GM18511 (cell line): ENCODE measurements at regions not wholly inside any gene's neighbourhood (a gene's known extent, or its start where the extent isn't known, plus 50 kb on each side); places are given as distances from the start of the nearest gene placed in this dataset.
"Not testable (repeated sequence)": the region's sequence is repeated elsewhere in the genome, so short reads cannot be mapped to it uniquely, and the experiment has no call there.

Experiments
- ATAC-seq: cut with Tn5 transposase; IDR thresholded peaks from one replicate; pipeline ENCODE4 v1.9.1; 2021; ENCODE audit warnings: mild to moderate bottlenecking, moderate library complexity; ENCODE audit not compliant: unreplicated experiment

- ATAC-seq: no peak
Measured at GRCh38 chr9:75718677-75719076, 171.8 kb upstream of the PCSK5 start.

- no peak for ATAC-seq
Measured at GRCh38 chr9:75728391-75728790, 162.1 kb upstream of the PCSK5 start.

- ATAC-seq: no peak
Measured at GRCh38 chr9:75734802-75735201, 155.7 kb upstream of the PCSK5 start.

GRCh38 chr9:75739884-75740611 lies 150.4 kb upstream of the PCSK5 start:
- no peak for ATAC-seq

- no peak for ATAC-seq
Measured at GRCh38 chr9:75743855-75744254, 146.6 kb upstream of the PCSK5 start.

- ATAC-seq: no peak
Measured at GRCh38 chr9:75754080-75754479, 136.4 kb upstream of the PCSK5 start.

GRCh38 chr9:75775166-75775565 lies 115.3 kb upstream of the PCSK5 start:
- no peak for ATAC-seq

GRCh38 chr9:75775966-75776691 lies 114.3 kb upstream of the PCSK5 start:
- ATAC-seq: no peak

- ATAC-seq: no peak
Measured at GRCh38 chr9:75780185-75780584, 110.3 kb upstream of the PCSK5 start.

- ATAC-seq: no peak
Measured at GRCh38 chr9:75788006-75788634, 102.4 kb upstream of the PCSK5 start.

- no peak for ATAC-seq
Measured at GRCh38 chr9:75797085-75797580, 93.3 kb upstream of the PCSK5 start.

- ATAC-seq: no peak
Measured at GRCh38 chr9:75798505-75798904, 92.0 kb upstream of the PCSK5 start.

GRCh38 chr9:75803130-75803529 lies 87.3 kb upstream of the PCSK5 start:
- no peak for ATAC-seq

GRCh38 chr9:75810063-75810462 lies 80.4 kb upstream of the PCSK5 start:
- no peak for ATAC-seq

GRCh38 chr9:75811692-75812091 lies 78.8 kb upstream of the PCSK5 start:
- ATAC-seq: no peak

GRCh38 chr9:75812141-75812540 lies 78.3 kb upstream of the PCSK5 start:
- no peak for ATAC-seq

GRCh38 chr9:75814667-75815066 lies 75.8 kb upstream of the PCSK5 start:
- ATAC-seq: no peak

GRCh38 chr9:75820471-75821115 lies 69.9 kb upstream of the PCSK5 start:
- not testable (repeated sequence) for ATAC-seq

GRCh38 chr9:75823151-75823550 lies 67.3 kb upstream of the PCSK5 start:
- ATAC-seq: no peak

GRCh38 chr9:75824816-75825568 lies 65.5 kb upstream of the PCSK5 start:
- ATAC-seq: no peak

- no peak for ATAC-seq
Measured at GRCh38 chr9:75826314-75826713, 64.2 kb upstream of the PCSK5 start.
